ENCODE measurements at regions not wholly inside any gene's neighbourhood (a gene's known extent, or its start where the extent isn't known, plus 50 kb on each side); places are given as distances from the start of the nearest gene placed in this dataset.
A peak's percentile ranks its signal among the peaks of the same experiment; 100 is the strongest.

GRCh38 chr16:5502467-5502869, 404.9 kb upstream of the EEF2KMT start:
- 29% methylated on average over 7 of the region's 7 CpGs for WGBS (ENCODE audit: low lambda C conversion rate)
- no peak overlapping the region for H3K4me2 ChIP-seq (ENCODE audit: low read depth, low read length)
- no peaks in the 10 kb centered on the region for H3K79me2 ChIP-seq (ENCODE audit: insufficient read depth, low read length)
- peak; percentile 21 for DNase-seq (ENCODE audit: low spot score)
- peak; percentile 73 for FAIRE-seq
- ChIA-PET POLR2A (no interaction called here), CTCF (ENCODE audit: low intra/inter-chr PET ratio, low total read pairs) (interaction anchor here (1.5 kb wide), 2 partner anchors 113 to 1141 kb away, joined by 5 to 14 read pairs; no protein-coding TSS in a partner anchor)
- no peaks in the 10 kb centered on the region for H4K20me1 ChIP-seq (ENCODE audit: insufficient read depth, low read length)
- no TSS peak for BruUV-seq (replicated peaks)
- no peaks in the 10 kb centered on the region for H3K36me3 ChIP-seq (replicated peaks in 1 of 2; ENCODE audit: control insufficient read depth in 1 of 2, insufficient read depth in 2 of 2, low read length in 2 of 2)
- H3K27ac ChIP-seq (ENCODE audit: extremely low read length, insufficient read depth, low read length) = no peak overlapping the region
- H3K9ac ChIP-seq (ENCODE audit: insufficient read depth, low read depth, low read length) = no peak overlapping the region
- no peak overlapping the region for H3K4me3 ChIP-seq (replicated peaks in 1 of 3; ENCODE audit: insufficient read depth in 1 of 3, low read depth in 2 of 3, low read length in 3 of 3)
- peaks cover 0 to 5% of the 10 kb centered on the region in 2 experiments; a peak in 2 of 5 replicates for H3K27me3 ChIP-seq (ENCODE audit: control insufficient read depth in 1 of 2, insufficient read depth in 2 of 2, low read length in 2 of 2)
- in situ Hi-C loops (cut with HindIII; ENCODE audit: extremely low pct_ligation_motif_present, low pct_unique_long_range_greater_than_20kb) = loop anchor here (5.0 to 25.0 kb wide), 2 partner anchors 95 to 1135 kb away; no protein-coding TSS in a partner anchor
- intact Hi-C loops (cut with micrococcal nuclease; ENCODE audit: unreplicated experiment) = loop anchor here (1.0 kb wide), 2 partner anchors 102 to 114 kb away; no protein-coding TSS in a partner anchor
- H3K4me1 ChIP-seq (ENCODE audit: insufficient read depth, low read length) = no peaks in the 10 kb centered on the region
- ATAC-seq = peak; percentile 80
- no peak overlapping the region for H2AFZ ChIP-seq (ENCODE audit: low read length)
- no peaks in the 10 kb centered on the region for H3K9me3 ChIP-seq (ENCODE audit: low read length)
- TF ChIP-seq STAG1 (CRISPR knock-in tag; IDR thresholded peaks at IDR 0.05) (peak; percentile 84), ZMAT3 (CRISPR knock-in tag; conservative IDR thresholded peaks at IDR 0.05) (no peak), ZNF709 (CRISPR knock-in tag; IDR thresholded peaks at IDR 0.05) (no peak), HMGXB4 (CRISPR knock-in tag; IDR thresholded peaks at IDR 0.05; ENCODE audit: borderline replicate concordance in 1 of 2, low read depth in 1 of 2) (no peak), TOPORS (CRISPR knock-in tag; IDR thresholded peaks at IDR 0.05) (no peak), THRA (CRISPR knock-in tag; IDR thresholded peaks at IDR 0.05; ENCODE audit: borderline replicate concordance) (no peak), RORA (CRISPR knock-in tag; IDR thresholded peaks at IDR 0.05) (no peak), ZFP41 (CRISPR knock-in tag; IDR thresholded peaks at IDR 0.05; ENCODE audit: borderline replicate concordance) (no peak), CERS6 (CRISPR knock-in tag; IDR thresholded peaks at IDR 0.05) (no peak), ZNF780A (CRISPR knock-in tag; IDR thresholded peaks at IDR 0.05) (no peak), XRCC5 (optimal IDR thresholded peaks at IDR 0.05; ENCODE audit: low read length) (peak; percentile 46), ZC3H13 (CRISPR knock-in tag; IDR thresholded peaks at IDR 0.05) (no peak), ZNF124 (CRISPR knock-in tag; IDR thresholded peaks at IDR 0.05) (no peak), KDM5B (CRISPR knock-in tag; IDR thresholded peaks at IDR 0.05; ENCODE audit: borderline replicate concordance) (no peak), CTCF (CRISPR knock-in tag; IDR thresholded peaks at IDR 0.05) (peak; percentile 86), ZNF713 (CRISPR knock-in tag; IDR thresholded peaks at IDR 0.05) (no peak), NCOR1 (IDR thresholded peaks at IDR 0.05; ENCODE audit: borderline replicate concordance, low read length) (no peak), ZSCAN25 (CRISPR knock-in tag; IDR thresholded peaks at IDR 0.05) (peak; percentile 76)

Data from HepG2 (cell line).